ENCODE measurements at regions not wholly inside any gene's neighbourhood (a gene's known extent, or its start where the extent isn't known, plus 50 kb on each side); places are given as distances from the start of the nearest gene placed in this dataset.

DNA sequence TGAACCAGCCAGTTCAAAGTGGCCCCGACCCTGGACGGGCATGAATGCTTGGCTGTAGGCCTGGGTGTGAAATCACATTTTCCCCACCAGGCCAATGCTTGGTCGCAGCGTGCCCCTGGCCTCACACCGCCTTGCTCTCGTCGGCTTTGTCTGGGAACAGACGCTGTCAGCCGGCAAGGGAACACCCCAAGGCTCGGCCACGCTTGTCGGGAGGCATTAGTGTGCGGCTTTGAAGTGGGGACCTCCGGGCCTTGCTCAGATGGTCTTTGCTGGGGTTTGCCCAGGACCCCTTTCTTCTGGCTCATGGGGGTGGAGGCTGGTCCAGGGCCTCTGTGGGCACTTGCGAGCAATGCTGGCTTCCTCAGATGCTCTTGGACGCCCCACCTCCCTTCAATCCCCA is 79.1 kb downstream of the INHBB start:
- DNase-seq (ENCODE audit: low read depth in 2 of 2): no peak

- DNase-seq (ENCODE audit: low read depth in 2 of 2): no peak
These were observed 82.8 kb downstream of the INHBB start for GRCh38 chr2:120428748-120429147.

DNA sequence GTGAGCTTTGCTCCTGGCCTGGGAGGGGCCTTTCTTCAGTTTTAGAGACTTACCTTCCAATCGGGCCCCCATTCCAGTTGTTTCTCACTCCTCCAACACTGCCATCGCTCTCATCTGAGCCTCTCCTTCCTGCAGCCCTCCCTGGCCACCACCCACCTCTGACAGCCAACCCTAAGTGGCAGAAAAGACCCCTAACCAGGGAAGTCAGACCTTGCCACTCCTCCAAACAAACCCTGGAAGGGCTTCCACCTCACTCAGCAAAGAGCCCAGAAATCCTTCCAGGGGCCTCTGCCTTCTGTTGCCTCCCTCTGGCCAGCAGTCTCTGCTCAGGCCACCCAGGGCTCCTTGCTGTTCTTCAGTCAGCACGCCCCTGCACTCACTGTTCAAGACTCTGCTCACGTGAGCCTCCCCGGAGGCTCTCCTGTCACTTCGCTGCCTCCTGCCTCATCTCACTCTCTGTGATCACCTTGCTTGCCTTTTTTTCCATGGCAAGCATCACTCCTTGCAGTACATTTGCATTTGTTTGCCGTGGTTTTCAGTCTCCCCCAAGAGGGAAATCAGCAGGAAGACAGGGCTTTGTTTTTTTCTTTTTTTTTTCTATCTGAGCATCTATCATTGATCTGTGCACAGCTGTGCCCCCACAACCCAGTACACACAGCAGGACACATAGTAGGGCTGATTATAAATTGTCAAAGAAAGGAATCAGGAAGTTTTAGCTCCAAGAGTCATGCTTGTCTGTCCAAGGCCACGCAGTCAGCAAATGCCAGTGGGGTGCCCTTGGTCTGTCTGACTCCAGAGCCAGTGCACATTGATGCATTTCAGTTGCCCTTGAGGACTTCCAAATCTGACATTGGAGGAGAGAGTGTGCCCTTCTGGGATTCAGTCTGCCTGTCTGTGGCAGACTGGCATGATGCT is 83.9 kb downstream of the INHBB start:
- DNase-seq (ENCODE audit: low read depth in 2 of 2): no peak

DNA sequence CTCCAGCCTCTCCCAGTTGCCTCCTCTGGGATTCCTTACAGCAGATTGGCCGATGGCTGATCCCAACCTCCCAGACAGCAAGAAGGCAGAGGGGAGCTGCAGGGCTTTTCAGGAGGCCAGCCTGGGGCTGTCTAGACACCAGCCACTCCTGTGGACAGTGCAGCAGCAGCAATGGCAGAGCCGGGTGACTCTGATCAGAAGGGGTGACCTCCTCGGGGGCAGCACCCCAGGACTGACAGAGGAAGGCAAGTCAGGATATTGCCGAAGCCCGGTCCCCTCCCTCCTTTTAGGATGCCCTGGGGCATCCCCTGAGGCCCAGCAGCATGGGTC is 84.5 kb downstream of the INHBB start:
- DNase-seq (ENCODE audit: low read depth in 2 of 2): no peak

- DNase-seq (ENCODE audit: low read depth in 2 of 2): no peak
These were observed 85.0 kb downstream of the INHBB start for GRCh38 chr2:120430957-120431356.

GRCh38 chr2:120431386-120432292 is 85.7 kb downstream of the INHBB start:
- DNase-seq (ENCODE audit: low read depth in 2 of 2): no peak

- no peak for DNase-seq (ENCODE audit: low read depth in 2 of 2)
These were observed 86.5 kb downstream of the INHBB start for GRCh38 chr2:120432293-120432975.

DNA sequence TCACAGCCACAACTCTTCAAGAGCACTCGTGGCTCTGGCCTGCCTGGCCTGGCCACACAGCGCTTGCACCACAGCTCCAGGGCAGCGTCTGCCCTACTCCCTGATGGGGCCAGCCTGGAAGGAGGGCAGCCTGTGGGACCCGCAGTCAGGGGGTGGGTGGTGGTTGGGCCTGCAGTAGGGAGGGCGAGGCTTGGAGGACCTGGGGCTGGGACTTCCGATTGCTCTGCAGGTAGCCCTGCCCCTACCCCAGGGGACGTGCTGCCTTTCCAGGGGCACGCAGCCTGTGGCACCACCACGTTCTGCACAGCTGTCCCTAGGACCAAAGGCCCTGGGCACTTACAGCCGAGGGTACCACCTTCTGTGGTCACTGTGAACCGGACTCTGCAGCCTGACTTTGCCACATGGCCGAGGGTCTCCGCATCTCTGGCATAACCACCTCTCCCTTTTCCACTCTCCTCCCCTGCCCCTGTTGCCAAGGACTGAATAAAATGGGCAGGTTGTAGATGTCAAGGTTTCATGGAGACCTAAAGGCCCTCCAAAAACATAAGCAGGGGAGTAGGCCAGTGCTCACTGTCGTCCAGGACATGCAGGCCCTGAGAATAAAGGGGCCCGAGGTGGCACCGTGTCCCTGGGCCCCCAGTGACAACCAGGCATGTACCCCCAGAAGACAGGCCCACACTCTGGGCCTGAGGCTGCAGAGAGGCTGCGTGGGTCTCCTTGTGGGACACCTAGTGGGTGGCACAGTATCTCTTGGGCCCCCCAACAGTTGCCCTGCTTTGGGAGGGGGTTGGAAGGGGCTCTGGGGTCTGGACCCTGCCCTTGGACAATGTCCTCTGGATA is 87.3 kb downstream of the INHBB start:
- no peak for DNase-seq (ENCODE audit: low read depth in 2 of 2)

DNA sequence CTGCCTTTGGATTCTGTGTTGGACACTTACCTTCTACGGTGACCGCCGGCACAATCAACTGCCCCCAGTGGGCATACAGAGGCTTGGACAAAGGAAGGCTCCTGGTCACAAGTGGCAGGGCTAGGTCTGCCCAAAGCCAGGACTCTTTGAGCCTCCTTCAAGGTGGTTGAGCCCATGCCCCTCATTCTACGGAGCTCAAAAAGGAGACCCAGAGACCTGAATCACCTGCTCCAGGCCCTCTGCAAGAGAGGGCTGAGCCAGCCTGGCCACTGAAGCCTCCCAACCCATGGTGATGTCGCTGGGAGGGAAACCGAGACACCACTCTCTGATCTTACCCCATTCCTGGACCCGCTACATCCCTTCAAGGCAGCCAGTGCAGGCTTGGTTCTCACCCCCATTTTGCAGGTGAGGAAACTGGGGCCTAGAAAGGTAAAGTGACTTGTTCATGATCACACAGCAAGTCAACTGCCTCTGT is 87.9 kb downstream of the INHBB start:
- DNase-seq (ENCODE audit: low read depth in 2 of 2): no peak

DNA sequence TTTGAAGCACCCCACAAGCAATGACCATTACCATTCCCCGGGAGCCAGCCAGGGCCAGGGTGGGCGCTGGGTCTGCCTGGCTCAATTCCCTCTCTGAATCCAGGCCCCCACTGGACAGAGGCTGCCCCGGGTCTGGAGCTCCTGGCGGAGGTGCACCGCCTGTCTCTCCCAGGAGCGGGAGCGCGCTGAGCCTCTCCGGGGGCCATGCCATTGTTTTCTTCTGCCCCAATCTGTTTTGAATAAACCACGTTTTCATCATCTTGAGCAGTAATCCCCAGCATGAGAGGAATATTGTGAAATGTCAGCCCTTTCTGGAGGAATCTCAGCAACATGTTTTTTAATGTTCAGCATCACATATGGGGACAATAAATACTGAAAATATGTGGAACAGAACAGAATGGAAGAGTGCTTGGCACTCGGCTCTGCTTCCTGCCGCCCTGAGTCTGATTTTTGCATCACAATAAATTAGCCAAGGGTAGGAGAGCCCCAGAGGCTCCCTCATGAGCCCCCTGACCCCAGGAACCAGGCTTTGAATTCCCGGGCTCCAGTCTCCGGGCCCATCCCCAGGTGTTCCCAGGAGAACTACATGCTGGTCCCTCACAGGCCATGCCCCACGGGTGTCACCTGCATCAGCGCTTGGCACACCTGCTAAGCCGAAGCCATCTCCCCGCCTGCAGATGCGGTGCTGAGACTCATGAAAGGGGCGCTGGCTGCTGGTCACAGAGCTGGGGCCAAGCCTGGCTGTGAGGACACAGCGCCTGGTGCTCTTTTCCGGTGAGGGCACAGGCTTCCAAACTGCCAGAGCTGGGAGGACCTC is 88.8 kb downstream of the INHBB start:
- DNase-seq (ENCODE audit: low read depth in 2 of 2): no peak

DNA sequence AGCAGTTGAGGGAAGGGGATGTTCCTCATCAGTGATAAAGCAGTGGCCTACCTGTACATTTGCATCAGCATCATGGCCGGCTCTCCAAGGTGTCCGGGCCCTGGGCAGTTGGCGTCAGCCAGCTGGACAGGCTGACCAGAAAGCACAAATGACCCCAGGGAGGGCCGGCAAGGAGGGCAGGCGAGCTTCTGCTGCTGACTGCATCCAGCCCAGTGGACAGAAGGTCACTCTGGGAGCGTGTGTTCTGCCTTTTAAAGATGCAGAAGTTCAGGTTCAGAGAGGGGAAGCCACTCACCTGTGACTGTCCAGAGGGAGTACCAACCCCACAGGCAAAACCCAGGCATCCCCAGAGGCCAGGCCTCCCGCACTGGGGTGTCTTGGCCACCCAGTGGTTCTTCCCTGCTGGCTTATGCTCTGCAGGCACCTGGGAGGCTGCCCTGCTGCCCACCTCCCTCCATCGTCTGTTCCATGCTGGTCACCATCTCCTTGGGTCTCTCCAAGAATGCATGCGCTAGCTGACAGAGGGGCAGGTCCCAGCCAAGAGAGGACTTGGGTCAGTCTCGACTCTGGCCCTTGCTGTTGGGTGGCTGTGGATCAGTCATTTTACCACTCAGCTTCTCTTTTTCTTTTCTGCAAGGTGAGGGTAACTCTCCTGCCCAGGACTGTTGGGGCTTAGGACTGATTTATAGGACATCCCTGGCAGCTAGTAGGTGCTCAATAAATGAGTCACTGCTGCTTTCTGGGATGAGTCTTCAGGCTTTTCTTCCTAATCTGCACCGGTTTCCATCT is 89.9 kb downstream of the INHBB start:
- no peak for DNase-seq (ENCODE audit: low read depth in 2 of 2)

DNA sequence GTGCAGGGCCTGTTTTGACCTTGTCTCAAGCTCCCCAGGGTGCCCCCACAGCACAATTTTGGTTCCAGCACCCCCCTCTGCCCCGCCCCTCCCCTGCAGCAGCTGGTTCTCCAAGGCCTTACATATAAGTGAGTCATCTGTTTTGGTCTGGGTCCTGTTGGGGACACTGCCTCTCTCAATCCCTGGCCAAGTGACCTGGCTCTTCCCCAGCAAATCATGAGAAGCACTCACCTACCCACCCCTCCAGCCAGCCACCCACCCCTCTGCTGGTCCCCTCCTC is 90.5 kb downstream of the INHBB start:
- DNase-seq (ENCODE audit: low read depth in 2 of 2): no peak

DNA sequence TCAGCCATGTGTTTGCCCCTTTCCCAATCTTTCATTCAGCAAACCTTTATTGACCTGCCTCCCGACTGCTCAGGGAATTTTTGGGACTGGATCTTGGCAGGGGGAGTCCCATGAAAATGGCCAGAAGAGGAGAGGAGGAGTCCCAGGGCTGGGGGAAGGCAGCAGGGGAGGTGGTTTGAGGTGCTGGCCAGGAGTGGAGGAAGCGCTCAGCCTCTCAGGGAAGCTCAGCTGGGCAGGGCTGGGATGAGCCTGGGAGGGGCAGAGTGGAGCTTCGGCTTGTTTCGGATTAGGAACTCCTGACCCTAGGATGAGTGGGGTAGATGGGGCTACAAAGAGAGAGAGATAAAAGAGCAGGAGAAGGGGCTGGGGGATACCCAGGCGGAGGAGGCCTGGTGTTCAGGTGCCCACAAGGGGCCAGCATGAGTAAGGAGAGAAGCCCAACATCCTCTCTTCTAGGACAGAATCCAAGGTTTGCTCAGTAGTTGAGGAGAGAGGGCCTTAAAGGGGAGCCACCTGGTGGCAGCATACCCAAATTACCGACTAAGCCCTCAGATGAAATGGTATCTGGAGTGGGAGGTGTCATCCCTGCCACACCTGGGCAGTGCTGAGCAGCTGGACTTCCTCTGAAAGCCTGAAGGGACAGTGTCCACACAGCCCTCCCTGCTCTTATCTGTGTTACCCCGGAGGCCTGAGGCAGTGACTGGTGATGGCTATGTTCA is 91.1 kb downstream of the INHBB start:
- no peak for DNase-seq (ENCODE audit: low read depth in 2 of 2)

DNA sequence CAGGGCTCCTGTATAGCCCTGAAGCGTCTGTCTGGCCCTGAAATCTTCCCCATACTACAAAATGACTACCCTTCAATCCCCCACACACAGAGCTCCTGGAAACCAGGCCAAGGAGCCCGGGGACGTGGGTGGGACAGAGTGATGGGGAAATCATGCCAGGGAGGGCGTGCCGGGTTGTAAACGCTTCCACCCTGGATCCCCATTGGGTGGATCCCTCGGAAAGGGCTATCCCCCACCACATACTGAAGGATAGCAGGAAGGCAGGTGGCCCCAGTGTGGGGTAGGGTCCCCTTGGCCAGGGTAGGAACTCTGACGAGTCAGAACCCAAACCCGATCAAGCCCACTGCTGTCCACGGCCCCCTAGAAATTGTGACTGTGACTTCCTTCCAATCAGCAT is 91.7 kb downstream of the INHBB start:
- DNase-seq (ENCODE audit: low read depth in 2 of 2): no peak

- no peak for DNase-seq (ENCODE audit: low read depth in 2 of 2)
These were observed 92.5 kb downstream of the INHBB start for GRCh38 chr2:120438301-120439066.

- no peak for DNase-seq (ENCODE audit: low read depth in 2 of 2)
These were observed 93.1 kb downstream of the INHBB start for GRCh38 chr2:120439067-120439368.

DNA sequence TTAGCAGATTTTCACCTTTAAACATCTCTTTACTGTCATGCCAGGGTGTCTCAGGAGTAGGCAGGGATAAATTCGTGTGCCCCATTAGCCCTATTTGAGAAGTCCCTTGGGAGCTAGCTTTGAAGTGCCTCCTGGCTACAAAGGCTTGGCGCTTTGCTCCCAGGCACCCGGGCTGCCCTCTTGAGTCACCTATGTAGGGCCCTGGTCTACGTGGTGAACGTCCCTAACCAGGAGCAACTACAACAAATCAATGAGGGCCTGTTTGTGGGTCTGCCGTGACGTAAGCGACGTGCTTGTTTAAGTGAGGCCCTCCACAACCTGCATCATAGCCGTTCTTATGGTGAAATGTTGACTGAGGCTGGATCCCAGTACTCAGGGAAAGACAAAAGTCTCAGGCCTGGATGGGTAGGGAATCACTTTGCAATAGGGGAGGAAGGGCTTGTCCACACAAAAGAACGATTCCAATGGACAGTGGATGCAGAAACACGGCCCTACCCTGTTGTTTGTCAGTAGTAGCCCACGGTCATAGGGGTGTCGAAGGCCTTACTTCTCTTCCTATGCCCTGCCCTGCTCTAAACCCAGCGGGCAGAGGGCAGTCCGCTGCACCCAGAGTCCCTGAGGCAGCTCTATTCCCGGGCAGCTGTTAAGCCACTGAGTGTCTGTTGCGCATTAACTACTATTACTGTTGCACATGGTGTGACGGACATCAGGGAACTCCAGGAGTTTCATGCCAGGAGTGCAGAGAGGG is 93.9 kb downstream of the INHBB start:
- DNase-seq (ENCODE audit: low read depth in 2 of 2): no peak
